AG04449 (cell line): ENCODE measurements at regions not wholly inside any gene's neighbourhood (a gene's known extent, or its start where the extent isn't known, plus 50 kb on each side); places are given as distances from the start of the nearest gene placed in this dataset.

Experiments
- CTCF ChIA-PET: fragments of 350-600 bp; formaldehyde crosslinking; extraction: SDS; loops from one replicate; lab custom pipeline; 2021; ENCODE audit warnings: antibody characterized with exemption; lab: Yijun Ruan, JAX
- POLR2A ChIA-PET: fragments of 400-600, 350-600 bp; formaldehyde crosslinking; extraction: SDS; loops from one replicate; lab custom pipeline; 2020; ENCODE audit warnings: antibody characterized with exemption, inconsistent platforms; lab: Yijun Ruan, JAX
- DNase-seq: peaks from one replicate; pipeline ENCODE4 v3.0.0-alpha.2; 2010; ENCODE audit warnings: low read depth, low spot score
- H3K4me3 ChIP-seq: 2 replicates; pipeline ENCODE4 v1.5.1; 2011; ENCODE audit warnings: low read depth, mild to moderate bottlenecking, control low read depth, low read length
- CTCF ChIP-seq: IDR thresholded peaks from one replicate; pipeline ENCODE4 v1.5.1; 2011; ENCODE audit warnings: mild to moderate bottlenecking, moderate library complexity, low read length, control low read depth, inconsistent platforms; ENCODE audit not compliant: insufficient read depth; ENCODE audit errors: missing control alignments

- H3K4me3 ChIP-seq = no peak overlapping the region
- POLR2A ChIA-PET = no interaction called here
- DNase-seq = no peak
- CTCF ChIA-PET = no interaction called here
- no peak for TF ChIP-seq CTCF
Measured at GRCh38 chr3:74752290-74752689, 137.8 kb upstream of the CNTN3 start.

- no peak overlapping the region for H3K4me3 ChIP-seq
- ChIA-PET POLR2A (no interaction called here), CTCF (no interaction called here)
- no peak for DNase-seq
- TF ChIP-seq CTCF = no peak
Measured at GRCh38 chr3:74751775-74752174, 137.3 kb upstream of the CNTN3 start.

GRCh38 chr3:74750901-74751300, 136.4 kb upstream of the CNTN3 start:
- ChIA-PET POLR2A (no interaction called here), CTCF (no interaction called here)
- H3K4me3 ChIP-seq = no peak overlapping the region
- DNase-seq = no peak
- no peak for TF ChIP-seq CTCF

GRCh38 chr3:74739242-74739641, 124.8 kb upstream of the CNTN3 start:
- ChIA-PET POLR2A (no interaction called here), CTCF (no interaction called here)
- DNase-seq = no peak
- TF ChIP-seq CTCF = no peak
- H3K4me3 ChIP-seq = no peak overlapping the region

GRCh38 chr3:74722211-74722610, 107.8 kb upstream of the CNTN3 start:
- CTCF ChIA-PET = no interaction called here

GRCh38 chr3:74713977-74714376, 99.5 kb upstream of the CNTN3 start:
- no peak overlapping the region for H3K4me3 ChIP-seq
- ChIA-PET POLR2A (no interaction called here), CTCF (no interaction called here)
- DNase-seq = no peak
- TF ChIP-seq CTCF = no peak

More at GRCh38 chr3:74722211-74722610, 107.8 kb upstream of the CNTN3 start:
- H3K4me3 ChIP-seq = no peak overlapping the region
- POLR2A ChIA-PET = no interaction called here
- no peak for TF ChIP-seq CTCF
- DNase-seq = no peak
